ENCODE measurements at regions not wholly inside any gene's neighbourhood (a gene's known extent, or its start where the extent isn't known, plus 50 kb on each side); places are given as distances from the start of the nearest gene placed in this dataset.
A peak's percentile ranks its signal among the peaks of the same experiment; 100 is the strongest.

GRCh38 chr6:44042989-44043478 lies 84.2 kb downstream of the MRPL14 start:
- TF ChIP-seq POLR2AphosphoS5 (IDR thresholded peaks at IDR 0.05; ENCODE audit: low read depth, low read length) (no peak), FOXP2 (optimal IDR thresholded peaks at IDR 0.05; ENCODE audit: borderline replicate concordance, extremely low read depth, extremely low read length, insufficient read depth) (no peak), TAF1 (IDR thresholded peaks at IDR 0.05; ENCODE audit: borderline replicate concordance, insufficient read depth, low read length) (peak; percentile 49; the same call in 1 of the 2 replicates), SIN3A (IDR thresholded peaks at IDR 0.05; ENCODE audit: borderline replicate concordance, insufficient read depth, low read length) (no peak), REST (IDR thresholded peaks at IDR 0.05; ENCODE audit: insufficient read depth in 1 of 2, low read depth in 2 of 2, low read length in 2 of 2) (no peak)

- no peak for TF ChIP-seq POLR2AphosphoS5 (IDR thresholded peaks at IDR 0.05; ENCODE audit: low read depth, low read length)
- 0 out of 2 replicates have a peak, but pooled peaks have one; percentile 5 for TF ChIP-seq TAF1 (IDR thresholded peaks at IDR 0.05; ENCODE audit: borderline replicate concordance, insufficient read depth, low read length)
Measured at GRCh38 chr6:44042261-44042988, 84.8 kb downstream of the MRPL14 start.

- no peak for TF ChIP-seq FOXP2 (optimal IDR thresholded peaks at IDR 0.05; ENCODE audit: borderline replicate concordance, extremely low read depth, extremely low read length, insufficient read depth)
- TF ChIP-seq POLR2AphosphoS5 (IDR thresholded peaks at IDR 0.05; ENCODE audit: low read depth, low read length): peak; percentile 58; the same call in 1 of the 2 replicates
- TF ChIP-seq TAF1 (IDR thresholded peaks at IDR 0.05; ENCODE audit: borderline replicate concordance, insufficient read depth, low read length): 0 out of 2 replicates have a peak, but pooled peaks have one; percentile 9
- TF ChIP-seq REST (IDR thresholded peaks at IDR 0.05; ENCODE audit: insufficient read depth in 1 of 2, low read depth in 2 of 2, low read length in 2 of 2): peak in 1 of 2 experiments; percentile 51; a peak in 1 of 4 replicates
- peak; percentile 17; the same call in 1 of the 2 replicates for TF ChIP-seq SIN3A (IDR thresholded peaks at IDR 0.05; ENCODE audit: borderline replicate concordance, insufficient read depth, low read length)
Measured at GRCh38 chr6:44041461-44042260, 85.6 kb downstream of the MRPL14 start.

GRCh38 chr6:44040786-44041185 lies 86.5 kb downstream of the MRPL14 start:
- TF ChIP-seq POLR2AphosphoS5 (IDR thresholded peaks at IDR 0.05; ENCODE audit: low read depth, low read length): no peak
- no peak for TF ChIP-seq FOXP2 (optimal IDR thresholded peaks at IDR 0.05; ENCODE audit: borderline replicate concordance, extremely low read depth, extremely low read length, insufficient read depth)
- TF ChIP-seq REST (IDR thresholded peaks at IDR 0.05; ENCODE audit: insufficient read depth in 1 of 2, low read depth in 2 of 2, low read length in 2 of 2): no peak
- no peak for TF ChIP-seq SIN3A (IDR thresholded peaks at IDR 0.05; ENCODE audit: borderline replicate concordance, insufficient read depth, low read length)
- no peak for TF ChIP-seq TAF1 (IDR thresholded peaks at IDR 0.05; ENCODE audit: borderline replicate concordance, insufficient read depth, low read length)

- TF ChIP-seq REST (IDR thresholded peaks at IDR 0.05; ENCODE audit: insufficient read depth in 1 of 2, low read depth in 2 of 2, low read length in 2 of 2) (no peak), SIN3A (IDR thresholded peaks at IDR 0.05; ENCODE audit: borderline replicate concordance, insufficient read depth, low read length) (no peak), TAF1 (IDR thresholded peaks at IDR 0.05; ENCODE audit: borderline replicate concordance, insufficient read depth, low read length) (no peak), FOXP2 (optimal IDR thresholded peaks at IDR 0.05; ENCODE audit: borderline replicate concordance, extremely low read depth, extremely low read length, insufficient read depth) (no peak), POLR2AphosphoS5 (IDR thresholded peaks at IDR 0.05; ENCODE audit: low read depth, low read length) (no peak)
Measured at GRCh38 chr6:44039839-44040350, 87.4 kb downstream of the MRPL14 start.

All from PFSK-1 (cell line).